NCI-H128 (cell line): ENCODE measurements at regions not wholly inside any gene's neighbourhood (a gene's known extent, or its start where the extent isn't known, plus 50 kb on each side); places are given as distances from the start of the nearest gene placed in this dataset.
"Not testable (repeated sequence)": the region's sequence is repeated elsewhere in the genome, so short reads cannot be mapped to it uniquely, and the experiment has no call there.

ENCODE experiments used
- DNase-seq: peaks from one replicate; lab custom pipeline; 2025; ENCODE audit not compliant: unreplicated experiment; lab: John Stamatoyannopoulos, UW

- DNase-seq = not testable (repeated sequence)
Measured at GRCh38 chrX:115840729-115841409, 279.9 kb downstream of the PLS3 start.

GRCh38 chrX:115850986-115851385 is 290.0 kb downstream of the PLS3 start:
- not testable (repeated sequence) for DNase-seq

- not testable (repeated sequence) for DNase-seq
Measured at GRCh38 chrX:115853260-115853659, 292.3 kb downstream of the PLS3 start.

- not testable (repeated sequence) for DNase-seq
Measured at GRCh38 chrX:115881170-115881569, 289.4 kb upstream of the AGTR2 start.

- not testable (repeated sequence) for DNase-seq
Measured at GRCh38 chrX:115884121-115884520, 286.4 kb upstream of the AGTR2 start.

- DNase-seq = not testable (repeated sequence)
Measured at GRCh38 chrX:115888041-115888440, 282.5 kb upstream of the AGTR2 start.

- not testable (repeated sequence) for DNase-seq
Measured at GRCh38 chrX:115888519-115888918, 282.0 kb upstream of the AGTR2 start.

- DNase-seq = no peak
Measured at GRCh38 chrX:115889121-115889890, 281.2 kb upstream of the AGTR2 start.

- no peak for DNase-seq
Measured at GRCh38 chrX:115892056-115892708, 278.4 kb upstream of the AGTR2 start.

- DNase-seq = peak; percentile 49
Measured at GRCh38 chrX:115892787-115893671, 277.5 kb upstream of the AGTR2 start.

- DNase-seq = peak; percentile 58
Measured at GRCh38 chrX:115894087-115894486, 276.5 kb upstream of the AGTR2 start.

GRCh38 chrX:115895678-115896329 is 274.7 kb upstream of the AGTR2 start:
- no peak for DNase-seq

- no peak for DNase-seq
Measured at GRCh38 chrX:115896362-115896761, 274.2 kb upstream of the AGTR2 start.

- DNase-seq = no peak
Measured at GRCh38 chrX:115897956-115898355, 272.6 kb upstream of the AGTR2 start.

- DNase-seq = no peak
Measured at GRCh38 chrX:115898382-115899001, 272.1 kb upstream of the AGTR2 start.

- no peak for DNase-seq
Measured at GRCh38 chrX:115900425-115900824, 270.1 kb upstream of the AGTR2 start.

- no peak for DNase-seq
Measured at GRCh38 chrX:115901241-115901640, 269.3 kb upstream of the AGTR2 start.

GRCh38 chrX:115902995-115903394 is 267.5 kb upstream of the AGTR2 start:
- DNase-seq = no peak

- no peak for DNase-seq
Measured at GRCh38 chrX:115906276-115906675, 264.3 kb upstream of the AGTR2 start.

GRCh38 chrX:115906881-115907280 is 263.7 kb upstream of the AGTR2 start:
- DNase-seq = no peak
